ENCODE measurements at regions not wholly inside any gene's neighbourhood (a gene's known extent, or its start where the extent isn't known, plus 50 kb on each side); places are given as distances from the start of the nearest gene placed in this dataset.

GRCh38 chr4:125765941-125766340 is 451.2 kb downstream of the FAT4 start:
- Histone ChIP-seq H4K20me1 (ENCODE audit: control insufficient read depth, extremely low read depth, insufficient read depth, low read length) (no peaks in the 10 kb centered on the region), H3K27me3 (ENCODE audit: control insufficient read depth, insufficient read depth, low read length) (no peaks in the 10 kb centered on the region), H3K36me3 (ENCODE audit: control insufficient read depth, insufficient read depth, low read length) (no peaks in the 10 kb centered on the region), H3K4me2 (ENCODE audit: extremely low read depth, insufficient read depth, low read length) (no peak overlapping the region), H3K9me3 (ENCODE audit: control insufficient read depth, insufficient read depth, low read depth, low read length) (no peaks in the 10 kb centered on the region), H3K9ac (ENCODE audit: insufficient read depth, low read length) (no peak overlapping the region), H3K27ac (ENCODE audit: insufficient read depth, low read length) (no peak overlapping the region), H3K4me3 (replicated peaks in 1 of 4; ENCODE audit: control extremely low read depth in 1 of 4, insufficient read depth in 1 of 4, low read depth in 3 of 4, low read length in 4 of 4) (no peak overlapping the region), H2AFZ (ENCODE audit: low read length) (no peak overlapping the region), H3K79me2 (ENCODE audit: control insufficient read depth, insufficient read depth, low read length) (no peaks in the 10 kb centered on the region), H3K4me1 (ENCODE audit: control insufficient read depth, extremely low read depth, insufficient read depth, low read length) (no peaks in the 10 kb centered on the region)
- DNase-seq (ENCODE audit: low read depth in 2 of 2), result peak; percentile 13 to 33
- TF ChIP-seq EZH2 (IDR thresholded peaks at IDR 0.05; ENCODE audit: low read length, missing control alignments), result no peak
- TF ChIP-seq CTCF (conservative IDR thresholded peaks at IDR 0.05 in 1 of 2, IDR thresholded peaks at IDR 0.05 in 1 of 2; ENCODE audit: low read depth in 1 of 2, low read length in 2 of 2), result no peak

- Histone ChIP-seq H4K20me1 (ENCODE audit: control insufficient read depth, extremely low read depth, insufficient read depth, low read length) (no peaks in the 10 kb centered on the region), H3K36me3 (ENCODE audit: control insufficient read depth, insufficient read depth, low read length) (no peaks in the 10 kb centered on the region), H3K4me1 (ENCODE audit: control insufficient read depth, extremely low read depth, insufficient read depth, low read length) (no peaks in the 10 kb centered on the region), H2AFZ (ENCODE audit: low read length) (no peak overlapping the region), H3K9ac (ENCODE audit: insufficient read depth, low read length) (no peak overlapping the region), H3K79me2 (ENCODE audit: control insufficient read depth, insufficient read depth, low read length) (no peaks in the 10 kb centered on the region), H3K27me3 (ENCODE audit: control insufficient read depth, insufficient read depth, low read length) (no peaks in the 10 kb centered on the region), H3K9me3 (ENCODE audit: control insufficient read depth, insufficient read depth, low read depth, low read length) (no peaks in the 10 kb centered on the region), H3K27ac (ENCODE audit: insufficient read depth, low read length) (no peak overlapping the region), H3K4me2 (ENCODE audit: extremely low read depth, insufficient read depth, low read length) (no peak overlapping the region), H3K4me3 (replicated peaks in 1 of 4; ENCODE audit: control extremely low read depth in 1 of 4, insufficient read depth in 1 of 4, low read depth in 3 of 4, low read length in 4 of 4) (no peak overlapping the region)
- TF ChIP-seq CTCF (conservative IDR thresholded peaks at IDR 0.05 in 1 of 2, IDR thresholded peaks at IDR 0.05 in 1 of 2; ENCODE audit: low read depth in 1 of 2, low read length in 2 of 2) (no peak), EZH2 (IDR thresholded peaks at IDR 0.05; ENCODE audit: low read length, missing control alignments) (no peak)
- DNase-seq (ENCODE audit: low read depth in 2 of 2), result no peak
Observed at GRCh38 chr4:125770814-125771398, 456.2 kb downstream of the FAT4 start.

DNA sequence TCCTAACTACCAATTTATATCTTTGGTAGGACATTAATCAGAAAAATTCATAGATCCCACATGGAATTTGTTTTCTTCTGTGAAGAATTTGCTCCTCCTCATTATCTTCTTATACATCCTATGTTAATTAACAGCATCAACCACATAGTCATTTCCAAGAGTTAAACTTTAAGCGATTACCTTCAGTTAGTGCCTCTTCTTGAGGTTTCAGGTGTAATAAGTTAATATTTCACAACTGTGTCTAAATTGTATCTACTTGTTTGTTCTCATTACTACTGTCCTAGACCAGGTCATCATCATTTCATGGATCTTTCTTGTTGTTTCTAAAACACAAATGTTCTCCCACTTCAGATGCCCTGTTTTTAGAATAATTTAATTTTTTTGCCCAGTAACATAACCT is 457.9 kb downstream of the FAT4 start:
- Histone ChIP-seq H3K36me3 (ENCODE audit: control insufficient read depth, insufficient read depth, low read length) (no peaks in the 10 kb centered on the region), H3K9ac (ENCODE audit: insufficient read depth, low read length) (no peak overlapping the region), H3K27ac (ENCODE audit: insufficient read depth, low read length) (no peak overlapping the region), H4K20me1 (ENCODE audit: control insufficient read depth, extremely low read depth, insufficient read depth, low read length) (no peaks in the 10 kb centered on the region), H3K4me3 (replicated peaks in 1 of 4; ENCODE audit: control extremely low read depth in 1 of 4, insufficient read depth in 1 of 4, low read depth in 3 of 4, low read length in 4 of 4) (no peak overlapping the region), H2AFZ (ENCODE audit: low read length) (no peak overlapping the region), H3K79me2 (ENCODE audit: control insufficient read depth, insufficient read depth, low read length) (no peaks in the 10 kb centered on the region), H3K27me3 (ENCODE audit: control insufficient read depth, insufficient read depth, low read length) (no peaks in the 10 kb centered on the region), H3K4me1 (ENCODE audit: control insufficient read depth, extremely low read depth, insufficient read depth, low read length) (no peaks in the 10 kb centered on the region), H3K4me2 (ENCODE audit: extremely low read depth, insufficient read depth, low read length) (no peak overlapping the region), H3K9me3 (ENCODE audit: control insufficient read depth, insufficient read depth, low read depth, low read length) (no peaks in the 10 kb centered on the region)
- no peak for TF ChIP-seq EZH2 (IDR thresholded peaks at IDR 0.05; ENCODE audit: low read length, missing control alignments)
- TF ChIP-seq CTCF (conservative IDR thresholded peaks at IDR 0.05 in 1 of 2, IDR thresholded peaks at IDR 0.05 in 1 of 2; ENCODE audit: low read depth in 1 of 2, low read length in 2 of 2), result no peak
- DNase-seq (ENCODE audit: low read depth in 2 of 2), result no peak

Measured in fibroblast of lung (primary cell).